ENCODE measurements at regions not wholly inside any gene's neighbourhood (a gene's known extent, or its start where the extent isn't known, plus 50 kb on each side); places are given as distances from the start of the nearest gene placed in this dataset.
"Not testable (repeated sequence)": the region's sequence is repeated elsewhere in the genome, so short reads cannot be mapped to it uniquely, and the experiment has no call there.

DNA sequence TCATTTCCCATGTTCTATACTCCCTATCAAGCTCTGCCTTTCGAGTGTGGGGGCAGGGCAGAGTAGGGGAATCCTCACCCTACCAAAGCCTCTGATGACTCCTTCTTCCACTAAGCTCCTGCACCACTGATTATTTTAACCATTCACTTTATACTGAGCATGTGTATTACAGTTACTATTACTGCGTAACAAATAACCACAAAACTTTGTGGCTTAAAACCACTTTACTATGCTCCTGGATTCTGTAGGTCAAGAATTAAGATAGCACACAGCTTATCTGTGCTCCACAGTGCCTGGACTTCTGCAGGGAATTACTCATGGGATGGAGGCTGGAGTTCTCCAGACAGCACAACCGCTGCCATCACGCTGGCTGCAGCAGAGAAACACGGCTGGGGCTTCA lies 117.4 kb upstream of the DNAJC10 start:
- DNase-seq, result no peak

DNA sequence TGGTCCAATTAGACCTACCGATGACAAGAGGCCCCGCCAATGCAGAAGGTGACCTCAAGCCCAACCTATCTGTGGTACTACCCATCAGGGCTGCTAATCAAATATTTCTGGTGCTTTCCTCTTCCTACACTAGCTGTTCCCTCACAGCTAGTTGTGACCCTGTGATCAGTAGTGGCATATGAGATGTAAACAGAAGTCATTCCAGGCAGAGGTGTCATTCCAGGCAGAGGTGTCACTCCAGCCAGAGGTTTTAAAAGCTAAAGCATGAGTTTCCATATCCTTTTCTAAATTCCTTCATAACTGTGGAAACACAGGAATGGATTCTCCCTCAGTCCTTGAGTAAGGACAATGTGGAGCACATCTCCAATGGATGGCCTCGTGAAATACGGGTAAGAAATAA lies 110.9 kb upstream of the DNAJC10 start:
- DNase-seq, result no peak

DNA sequence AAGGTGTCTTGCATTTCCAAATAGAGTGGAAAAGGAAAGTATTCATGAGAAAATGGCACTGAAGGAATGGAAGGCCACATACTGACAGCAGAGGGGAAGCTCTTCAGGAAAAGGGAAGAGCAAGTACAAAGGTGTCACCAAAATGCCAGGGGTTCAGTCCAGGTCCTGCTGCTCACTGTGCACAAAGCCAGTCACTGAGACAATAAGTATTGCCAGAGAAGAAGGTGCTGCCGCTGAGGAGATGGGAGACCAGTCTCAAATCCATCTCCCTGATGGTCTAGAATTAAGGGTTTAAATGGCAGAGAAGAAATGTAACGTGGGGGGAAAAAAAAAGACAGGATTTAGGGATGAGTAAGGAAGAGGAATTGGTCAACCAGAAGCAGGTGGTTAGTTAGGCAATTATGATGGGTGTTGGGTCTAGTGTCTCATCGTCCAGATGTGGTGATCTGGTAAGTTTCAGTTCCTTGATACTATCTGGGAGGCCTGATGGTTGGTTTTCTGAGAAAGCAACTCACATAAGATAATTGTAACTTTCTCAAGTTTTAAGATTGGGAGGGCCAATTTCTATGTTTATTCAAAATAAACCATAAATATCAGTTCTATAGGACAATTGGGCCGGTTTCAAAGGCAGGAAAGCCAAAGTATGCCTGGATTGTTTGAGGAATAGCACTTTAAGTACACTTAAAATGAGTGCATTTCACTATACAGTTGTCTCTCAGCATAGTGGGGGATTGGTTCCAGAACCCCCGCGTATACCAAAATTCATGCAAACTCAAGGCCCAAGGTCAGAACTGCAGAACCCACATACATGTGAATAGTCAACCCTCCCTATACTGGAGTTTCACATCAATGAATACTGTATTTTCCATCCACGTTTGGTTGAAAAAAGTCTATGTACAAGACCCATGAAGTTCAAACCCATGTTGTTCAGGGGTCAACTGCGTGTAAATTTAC lies 109.1 kb upstream of the DNAJC10 start:
- DNase-seq, result no peak

DNA sequence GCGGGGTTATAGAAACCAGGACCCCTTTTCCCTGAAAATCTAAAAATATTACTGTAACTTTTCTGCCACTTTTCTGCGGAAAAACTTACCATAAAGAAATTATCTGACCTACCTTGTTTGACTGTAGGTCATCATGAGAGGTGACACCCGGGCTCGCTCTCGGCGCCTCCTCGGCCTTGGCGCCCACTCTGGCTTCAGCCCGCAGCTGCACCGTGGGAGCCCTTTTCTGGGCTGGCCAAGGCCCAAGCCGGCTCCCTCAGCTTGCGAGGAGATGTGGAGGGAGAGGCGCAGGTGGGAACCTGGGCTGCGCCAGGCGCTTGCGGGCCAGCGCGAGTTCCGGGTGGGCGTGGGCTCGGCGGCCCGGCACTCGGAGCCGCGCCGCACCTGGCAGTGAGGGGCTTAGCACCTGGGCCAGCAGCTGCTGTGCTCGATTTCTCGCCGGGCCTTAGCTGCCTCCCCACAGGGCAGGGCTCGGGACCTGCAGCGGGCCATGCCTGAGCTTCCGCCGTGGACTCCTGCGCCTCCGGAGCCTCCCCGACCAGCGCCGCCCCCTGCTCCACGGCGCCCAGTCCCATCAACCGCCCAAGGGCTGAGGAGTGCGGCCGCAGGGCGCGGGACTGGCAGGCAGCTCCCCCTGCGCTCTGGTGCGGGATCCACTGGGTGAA lies 107.7 kb upstream of the DNAJC10 start:
- DNase-seq, result no peak

DNA sequence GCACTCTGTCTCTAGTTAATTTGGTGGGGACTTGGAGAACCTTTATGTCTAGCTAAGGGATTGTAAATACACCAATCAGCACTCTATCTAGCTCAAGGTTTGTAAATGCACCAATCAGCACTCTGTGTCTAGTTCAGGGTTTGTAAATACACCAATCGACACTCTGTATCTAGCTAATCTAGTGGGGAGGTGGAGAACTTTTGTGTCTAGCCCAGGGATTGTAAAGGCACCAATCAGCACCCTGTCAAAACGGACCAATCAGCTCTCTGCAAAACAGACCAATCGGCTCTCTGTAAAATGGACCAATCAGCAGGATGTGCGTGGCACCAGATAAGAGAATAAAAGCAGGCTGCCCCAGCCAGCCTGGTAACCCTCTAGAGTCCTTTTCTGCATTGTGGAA lies 107.1 kb upstream of the DNAJC10 start:
- DNase-seq, result not testable (repeated sequence)

DNA sequence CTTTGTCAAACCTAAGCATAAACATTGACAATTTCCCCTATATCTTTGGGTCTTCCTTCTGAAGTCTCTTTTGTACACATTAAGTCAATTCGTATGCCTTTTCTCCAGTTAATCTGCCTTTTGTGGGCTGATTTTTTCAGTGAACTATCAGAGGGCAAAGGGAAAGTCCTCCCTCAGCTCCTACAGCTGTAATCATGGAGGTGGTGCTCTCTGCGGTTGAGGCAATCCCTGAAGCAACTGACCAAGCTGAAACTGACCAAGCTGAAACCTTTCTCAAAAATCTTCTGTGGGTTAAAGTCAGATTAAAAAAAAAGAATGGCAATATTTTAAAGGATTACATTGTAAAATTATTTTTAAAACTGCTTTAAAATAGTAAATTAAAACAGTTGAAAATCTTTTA lies 105.8 kb upstream of the DNAJC10 start:
- no peak for DNase-seq

DNA sequence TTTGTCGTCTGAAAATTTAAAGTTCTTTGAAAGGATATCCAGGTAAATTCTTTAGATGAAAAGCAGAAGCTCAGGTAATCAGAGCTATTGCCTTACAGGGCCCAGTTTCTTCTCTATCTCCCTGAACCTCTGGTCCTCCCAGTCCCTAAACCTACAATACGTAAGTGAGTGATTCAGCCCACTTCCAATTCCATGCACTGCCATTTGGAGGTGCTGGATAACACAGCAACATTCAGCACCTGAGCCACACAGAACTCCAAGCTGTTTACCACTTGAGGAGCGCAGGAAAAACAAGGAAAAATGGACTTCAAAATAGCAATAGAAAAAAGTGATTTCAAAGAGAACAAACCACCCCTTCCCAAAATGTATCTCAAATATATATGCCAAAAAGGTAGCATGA lies 105.0 kb upstream of the DNAJC10 start:
- DNase-seq, result no peak

DNA sequence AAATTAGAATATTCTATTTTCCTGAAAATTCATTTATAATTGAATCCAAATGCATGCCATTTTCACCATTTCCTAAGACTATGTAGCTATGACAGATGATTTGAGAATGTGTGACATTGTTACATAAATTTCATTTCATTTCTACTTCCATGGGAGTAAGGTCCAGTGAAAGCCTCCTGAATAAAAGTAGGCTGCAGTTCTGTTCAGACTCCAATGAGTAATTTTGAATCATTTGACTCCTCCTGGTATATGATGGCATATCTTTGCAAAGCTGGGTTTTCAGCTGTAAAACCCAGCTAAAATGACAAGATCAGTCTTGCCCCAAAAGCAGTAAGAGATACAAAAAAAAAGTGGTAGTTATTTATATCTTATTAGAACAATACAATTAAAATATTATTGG lies 101.0 kb upstream of the DNAJC10 start:
- DNase-seq, result no peak

DNA sequence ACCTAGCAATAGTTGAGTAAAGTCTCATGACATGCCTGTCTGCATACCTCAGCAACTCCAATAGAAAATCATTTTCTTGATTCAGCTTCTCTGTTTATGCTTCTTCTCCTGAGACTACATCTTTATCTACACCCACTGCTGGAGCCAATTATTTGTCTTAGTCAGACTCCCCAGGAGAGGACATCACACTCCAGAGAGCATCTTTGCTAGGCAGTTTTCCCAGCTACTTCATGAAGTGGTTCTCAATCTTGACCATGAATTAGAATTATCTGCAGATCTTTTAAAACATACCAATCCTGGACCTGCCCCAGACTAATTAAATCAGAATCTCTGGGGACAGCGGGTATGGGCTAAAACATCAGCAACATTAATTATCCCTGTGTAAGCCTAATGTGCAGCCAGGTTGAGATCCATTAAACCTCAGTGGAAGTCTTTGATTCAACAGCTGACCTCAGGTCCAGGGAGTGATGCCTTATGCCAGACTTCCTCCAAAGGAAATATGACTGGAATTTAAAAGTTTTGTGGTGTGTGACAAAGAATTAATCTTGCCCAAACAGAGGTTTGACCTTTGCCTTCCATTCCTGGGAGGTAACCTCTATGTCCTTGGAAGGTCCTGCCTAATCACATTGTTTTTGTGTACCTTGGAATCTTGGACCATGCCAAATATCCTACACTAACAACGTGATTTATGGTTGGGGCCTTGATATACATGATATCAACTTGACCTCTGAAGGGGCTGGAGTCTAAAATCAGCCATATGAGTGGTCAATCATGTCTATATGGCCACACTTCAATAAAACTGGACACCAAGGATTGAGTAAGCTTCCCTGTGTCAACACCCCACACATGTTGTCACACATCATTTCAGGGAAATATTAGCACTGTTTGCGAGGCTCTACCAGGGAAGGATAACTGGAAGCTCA lies 99.3 kb upstream of the DNAJC10 start:
- no peak for DNase-seq

DNA sequence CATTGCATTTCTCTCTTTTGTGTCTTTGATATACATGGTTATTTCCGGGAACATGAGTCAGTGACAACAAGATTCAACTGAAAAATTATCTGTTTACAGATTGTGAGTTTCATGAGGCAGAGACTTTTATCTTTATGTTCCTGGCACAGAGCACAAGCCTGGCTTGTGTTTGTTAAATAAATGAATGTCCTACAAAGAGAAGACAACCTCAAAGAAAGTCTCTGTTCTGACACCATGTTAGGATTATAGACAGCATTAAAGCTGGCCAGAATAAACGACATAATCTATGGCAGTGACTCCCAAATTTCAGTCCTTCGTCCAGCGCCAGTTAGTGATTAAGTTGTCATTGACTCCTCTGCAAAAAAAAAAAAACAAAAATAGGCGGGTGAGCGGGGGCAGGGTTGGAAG lies 97.4 kb upstream of the DNAJC10 start:
- no peak for DNase-seq

DNA sequence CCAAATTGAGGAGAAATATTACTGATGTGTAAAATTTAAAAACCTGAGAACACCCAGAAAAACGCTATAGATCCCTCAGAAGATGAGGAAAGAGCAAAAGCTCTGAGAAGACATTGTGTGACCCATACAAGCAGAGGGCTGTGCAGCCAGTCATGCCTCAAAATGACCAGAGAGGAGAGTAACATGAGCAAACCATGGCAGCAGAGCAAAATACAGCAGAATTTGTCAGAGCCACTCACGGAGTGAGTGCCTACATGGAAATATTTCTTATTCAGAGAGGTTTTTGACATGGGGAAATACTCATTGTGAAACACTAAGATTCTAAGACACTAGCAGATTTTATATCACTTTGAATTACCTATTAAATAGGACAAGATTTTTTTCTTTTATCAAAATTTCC lies 96.8 kb upstream of the DNAJC10 start:
- no peak for DNase-seq

DNA sequence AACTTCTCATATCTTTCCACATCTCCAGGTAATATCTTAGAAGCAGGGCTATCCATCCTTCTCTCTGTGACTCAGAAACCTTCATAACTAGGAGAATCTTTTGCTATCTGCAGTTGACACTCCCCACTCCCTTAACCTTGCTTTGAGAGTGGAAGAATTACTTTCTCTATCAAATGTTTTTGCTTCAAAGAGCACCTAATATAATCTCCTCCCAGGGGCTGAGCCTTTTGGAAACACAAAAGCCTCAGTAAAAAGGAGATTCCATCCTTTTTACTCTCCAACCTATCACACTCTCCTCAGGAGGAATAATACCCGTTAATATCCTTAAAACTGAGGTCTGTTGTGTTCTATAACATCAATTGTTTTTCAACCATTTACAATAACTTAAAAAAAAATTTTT lies 94.9 kb upstream of the DNAJC10 start:
- no peak for DNase-seq

DNA sequence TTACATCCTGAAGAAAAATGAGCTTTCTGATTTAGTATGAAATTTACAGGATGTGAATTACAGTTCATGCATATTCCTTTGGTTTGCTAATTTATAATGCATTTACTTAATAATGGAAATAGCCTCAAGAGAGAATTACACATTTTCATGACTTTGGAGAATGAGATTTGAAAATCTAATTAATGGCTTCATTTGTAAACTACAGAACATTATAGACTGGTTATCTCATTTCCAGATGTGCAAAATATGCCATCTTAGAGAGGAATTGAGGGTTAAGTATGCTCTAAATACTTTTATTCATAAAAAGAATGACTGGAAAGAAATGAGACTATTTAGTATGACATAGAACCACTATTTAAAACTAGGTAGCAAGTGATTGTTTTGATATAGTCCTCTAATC lies 94.2 kb upstream of the DNAJC10 start:
- DNase-seq, result no peak

DNA sequence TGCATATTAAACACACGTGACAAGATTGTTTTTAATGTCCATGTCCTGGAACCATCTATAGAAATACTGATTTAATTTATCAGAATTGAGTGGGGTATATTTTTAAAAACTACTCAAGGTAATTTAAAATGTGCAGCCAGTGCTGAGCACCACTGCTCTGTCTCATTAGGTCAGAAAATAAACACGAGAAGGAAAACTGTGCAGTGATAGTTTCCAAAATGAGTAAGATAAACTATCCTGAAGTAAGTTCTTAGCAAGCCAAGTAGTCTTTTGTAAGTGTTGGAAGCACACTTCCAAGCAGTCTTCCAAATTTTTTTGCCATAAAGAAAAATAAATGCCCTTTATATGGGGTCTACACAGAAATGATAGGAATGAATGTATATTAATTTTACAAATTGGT lies 93.8 kb upstream of the DNAJC10 start:
- no peak for DNase-seq

DNA sequence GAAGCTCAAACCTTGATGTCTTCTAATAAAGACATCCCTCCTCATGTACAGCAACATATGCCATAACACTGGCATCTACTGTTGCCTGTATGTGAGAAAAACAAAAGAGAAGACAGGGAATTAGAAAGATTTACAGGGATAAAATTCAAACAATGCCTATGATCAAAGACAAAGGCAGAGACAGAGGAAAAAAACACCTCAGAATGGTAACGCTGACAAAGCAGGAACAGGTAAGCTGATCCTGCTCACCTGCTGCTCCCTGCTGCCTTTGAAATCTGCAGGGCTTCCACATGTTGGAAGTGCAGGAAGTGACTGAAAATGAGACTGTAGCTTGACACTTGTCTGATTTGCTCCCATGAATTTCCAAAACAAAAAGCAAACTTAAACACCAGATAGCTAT lies 90.2 kb upstream of the DNAJC10 start:
- DNase-seq, result no peak

DNA sequence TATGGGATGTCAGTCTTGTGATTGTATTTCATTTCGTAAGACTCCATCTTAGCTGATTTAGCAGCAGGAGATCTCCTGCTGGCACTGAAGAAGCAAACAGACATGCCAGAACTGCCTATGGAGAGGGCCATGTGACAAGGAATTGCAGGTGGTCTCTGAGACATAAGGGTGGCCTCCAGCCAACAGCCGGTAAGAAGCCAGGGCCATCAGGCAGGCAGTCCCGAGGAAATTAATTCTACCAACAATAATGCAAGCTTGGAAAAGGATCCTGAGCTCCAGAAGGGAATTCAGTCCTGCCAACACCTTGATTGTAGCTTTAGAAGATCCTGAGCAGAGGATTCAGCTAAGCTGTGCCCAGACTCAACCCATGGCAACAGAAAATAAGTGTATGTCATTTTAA lies 87.1 kb upstream of the DNAJC10 start:
- no peak for DNase-seq

DNA sequence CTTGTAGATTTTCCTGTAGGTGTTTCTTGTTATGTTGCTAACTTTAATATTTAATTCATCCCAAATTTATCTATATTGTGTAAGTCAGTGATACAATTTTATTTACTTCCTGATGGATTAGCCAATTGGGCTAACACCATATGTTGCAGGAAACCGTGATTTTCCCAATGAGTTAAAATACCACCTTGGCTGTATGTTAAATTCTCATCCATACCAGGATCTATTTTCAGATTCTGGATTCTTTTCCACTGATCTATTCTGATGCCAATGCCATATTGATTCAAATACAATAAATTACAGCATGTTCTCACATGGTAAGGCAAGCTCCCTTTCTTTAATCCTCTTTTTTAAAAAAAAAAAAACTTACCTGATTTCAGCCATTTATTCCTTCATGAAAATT lies 85.8 kb upstream of the DNAJC10 start:
- DNase-seq, result no peak

DNA sequence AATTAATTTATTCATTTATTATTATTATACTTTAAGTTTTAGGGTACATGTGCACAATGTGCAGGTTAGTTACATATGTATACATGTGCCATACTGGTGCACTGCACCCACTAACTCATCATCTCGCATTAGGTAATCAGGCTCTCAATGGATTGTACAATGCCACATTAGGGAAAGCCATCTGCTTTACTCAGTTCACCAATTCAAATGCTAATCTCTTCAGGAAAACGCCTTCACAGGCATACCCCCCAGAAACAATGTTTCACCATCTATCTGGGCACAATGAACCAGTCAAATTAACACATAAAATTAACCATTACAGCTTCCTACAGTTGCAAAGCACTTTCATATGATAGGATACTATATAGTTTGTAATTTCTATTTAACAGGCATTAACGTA lies 84.8 kb upstream of the DNAJC10 start:
- no peak for DNase-seq

DNA sequence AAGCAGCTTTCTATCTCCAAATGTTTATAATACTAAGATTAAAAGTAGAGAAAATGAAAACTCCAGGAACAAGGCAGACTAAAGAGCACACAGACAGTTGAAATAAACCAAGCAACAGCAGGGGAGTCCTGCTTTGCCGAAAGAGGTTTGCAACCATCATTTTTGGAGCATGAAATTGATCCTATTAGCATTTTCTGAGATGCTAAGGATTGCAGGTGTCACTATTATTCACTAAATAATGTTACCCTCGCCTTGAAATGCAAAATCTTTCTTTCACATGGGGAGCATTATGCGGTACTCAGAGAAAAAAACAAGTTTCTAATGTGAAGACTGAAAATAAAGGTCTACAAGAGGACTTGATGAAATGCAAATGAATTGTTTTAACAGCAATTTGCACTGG lies 81.7 kb upstream of the DNAJC10 start:
- DNase-seq, result no peak

DNA sequence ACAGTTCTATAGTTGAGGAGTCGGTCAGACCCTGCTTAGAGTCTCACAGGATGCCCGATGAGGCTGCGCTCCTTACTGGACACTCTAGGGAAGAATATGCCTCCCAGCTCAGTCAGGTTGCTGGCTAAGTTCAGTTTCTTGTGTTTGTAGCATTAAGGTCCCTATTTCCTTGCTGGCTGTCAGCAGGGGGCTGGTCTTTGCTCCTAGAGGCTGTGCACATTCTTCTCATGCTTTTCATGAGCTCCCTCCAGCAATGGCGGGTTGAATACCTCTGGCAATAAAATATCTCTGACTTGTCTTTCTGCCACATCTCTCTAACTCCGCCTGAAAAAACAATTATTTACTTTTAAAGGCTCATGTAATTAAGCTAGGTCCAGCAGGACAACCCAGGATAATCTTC lies 79.4 kb upstream of the DNAJC10 start:
- DNase-seq, result no peak

DNA sequence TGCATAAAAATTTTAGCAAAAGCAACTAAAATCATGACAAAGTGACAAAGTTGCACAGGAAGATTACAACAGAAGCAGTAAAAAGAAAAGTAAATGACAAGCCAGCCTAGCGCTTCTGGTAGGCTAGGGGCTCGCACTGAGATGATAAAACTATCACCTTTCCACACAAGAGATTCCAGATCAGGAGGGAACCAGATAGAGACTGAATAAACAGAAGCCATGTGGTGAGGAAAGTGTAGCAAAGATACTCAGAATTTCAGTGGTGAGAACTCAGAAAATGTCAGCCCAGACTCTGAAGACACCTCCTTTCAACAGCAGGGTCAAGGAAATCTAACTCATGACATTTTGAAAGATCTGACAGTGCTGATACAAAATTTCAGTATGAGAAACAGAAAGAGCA lies 77.4 kb upstream of the DNAJC10 start:
- no peak for DNase-seq

DNA sequence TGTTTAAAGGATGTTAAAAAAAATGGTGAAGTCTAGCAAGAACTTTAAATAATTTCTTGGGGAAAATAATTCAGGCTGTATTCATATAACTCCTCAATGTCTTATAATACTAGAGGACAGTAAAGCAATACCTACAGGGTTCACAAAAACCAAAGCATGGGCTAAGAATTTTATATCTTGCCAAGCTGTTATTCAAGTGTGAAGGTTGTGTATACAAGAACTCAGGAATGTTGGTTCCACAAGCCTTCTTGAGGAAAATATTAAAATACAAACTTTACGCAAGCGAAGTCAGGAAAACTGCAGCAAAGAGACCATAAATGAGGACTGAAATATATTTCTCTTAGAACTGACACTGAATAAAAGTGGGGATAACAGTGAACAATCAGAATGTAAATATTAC lies 76.1 kb upstream of the DNAJC10 start:
- no peak for DNase-seq

DNA sequence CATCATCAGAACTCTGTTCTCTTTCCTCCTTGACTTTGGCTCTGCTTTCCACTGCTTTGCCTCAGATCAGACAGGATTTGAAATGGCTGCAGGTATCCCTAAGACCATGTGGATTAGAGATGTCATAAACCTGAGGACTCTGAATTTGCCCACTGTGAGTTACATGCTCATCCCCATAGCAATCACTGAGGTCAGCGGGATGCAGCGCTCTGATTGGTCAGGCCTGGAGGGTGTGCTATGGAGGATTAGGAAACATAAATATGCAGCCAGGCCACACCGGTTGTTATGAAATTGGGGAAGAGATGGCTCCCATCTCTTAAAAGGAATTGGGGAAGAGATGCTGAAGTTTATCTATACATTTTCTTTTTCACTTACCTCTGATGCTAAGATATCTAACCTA lies 73.7 kb upstream of the DNAJC10 start:
- peak; percentile 20 to 68 for DNase-seq

Measured in SW 1271 (cell line).